AG20443 (cell line): ENCODE measurements at regions not wholly inside any gene's neighbourhood (a gene's known extent, or its start where the extent isn't known, plus 50 kb on each side); places are given as distances from the start of the nearest gene placed in this dataset.

Experiments used
- DNase-seq: peaks from one replicate; pipeline ENCODE4 v3.0.0; 2012; ENCODE audit warnings: low spot score, mixed read lengths

DNA sequence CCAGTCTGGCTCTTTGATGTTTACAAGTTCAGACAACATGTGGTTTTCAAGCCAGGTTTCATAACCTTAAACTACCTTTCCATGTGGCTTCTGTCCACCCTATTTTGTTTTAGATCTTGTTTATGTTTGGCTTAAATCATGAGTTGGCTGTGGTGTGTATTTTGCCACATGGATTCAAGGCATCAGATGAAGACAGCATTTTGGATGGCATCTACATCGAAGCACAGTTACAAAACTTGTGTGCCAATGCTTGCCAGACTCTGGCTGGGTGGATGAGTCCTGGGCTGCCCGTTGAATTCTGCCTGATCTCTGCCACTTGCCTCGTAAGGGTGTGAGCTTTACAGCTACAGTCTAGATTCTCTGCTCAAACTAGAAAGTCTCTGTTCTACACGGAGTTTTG is 335.3 kb downstream of the MYCN start:
- no peak for DNase-seq

DNA sequence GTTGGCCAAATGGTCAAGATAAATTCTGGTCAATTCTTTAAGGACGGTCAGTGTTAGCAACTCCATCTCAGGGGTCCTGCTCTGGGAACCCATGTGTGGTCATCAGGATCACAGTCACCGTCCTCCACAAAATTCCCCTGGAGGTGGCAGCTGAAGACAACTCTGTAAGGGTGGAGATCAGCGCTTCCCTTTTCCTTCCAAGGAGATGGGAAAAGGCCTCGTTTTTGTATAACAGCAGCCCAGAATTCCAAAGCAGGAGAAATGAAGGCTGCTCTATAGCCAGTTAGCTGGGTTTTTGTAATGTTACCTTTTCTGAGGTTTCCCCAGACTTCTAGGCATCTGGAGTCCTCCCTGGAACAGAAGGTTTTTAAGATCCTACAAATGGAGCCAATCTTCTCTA is 334.8 kb downstream of the MYCN start:
- DNase-seq = no peak

DNA sequence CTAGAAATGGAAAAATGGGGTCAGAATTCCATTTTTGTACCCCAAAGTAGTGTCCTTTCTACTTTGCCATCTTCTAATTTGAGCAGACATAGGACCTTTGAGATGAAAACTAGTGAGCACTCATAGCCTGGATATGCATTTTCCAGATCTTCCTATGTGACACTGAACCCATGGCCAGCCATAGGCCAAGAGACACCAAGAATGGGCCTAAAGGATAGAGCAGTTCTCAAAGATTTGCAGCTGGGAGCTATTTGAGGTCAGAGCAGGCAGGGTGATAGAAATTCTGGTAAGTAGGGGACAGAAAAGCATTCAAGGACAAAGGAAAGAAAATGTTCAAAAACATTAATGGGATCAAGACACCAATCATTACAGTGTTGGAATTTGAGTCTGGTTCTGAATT is 332.8 kb downstream of the MYCN start:
- DNase-seq = no peak

DNA sequence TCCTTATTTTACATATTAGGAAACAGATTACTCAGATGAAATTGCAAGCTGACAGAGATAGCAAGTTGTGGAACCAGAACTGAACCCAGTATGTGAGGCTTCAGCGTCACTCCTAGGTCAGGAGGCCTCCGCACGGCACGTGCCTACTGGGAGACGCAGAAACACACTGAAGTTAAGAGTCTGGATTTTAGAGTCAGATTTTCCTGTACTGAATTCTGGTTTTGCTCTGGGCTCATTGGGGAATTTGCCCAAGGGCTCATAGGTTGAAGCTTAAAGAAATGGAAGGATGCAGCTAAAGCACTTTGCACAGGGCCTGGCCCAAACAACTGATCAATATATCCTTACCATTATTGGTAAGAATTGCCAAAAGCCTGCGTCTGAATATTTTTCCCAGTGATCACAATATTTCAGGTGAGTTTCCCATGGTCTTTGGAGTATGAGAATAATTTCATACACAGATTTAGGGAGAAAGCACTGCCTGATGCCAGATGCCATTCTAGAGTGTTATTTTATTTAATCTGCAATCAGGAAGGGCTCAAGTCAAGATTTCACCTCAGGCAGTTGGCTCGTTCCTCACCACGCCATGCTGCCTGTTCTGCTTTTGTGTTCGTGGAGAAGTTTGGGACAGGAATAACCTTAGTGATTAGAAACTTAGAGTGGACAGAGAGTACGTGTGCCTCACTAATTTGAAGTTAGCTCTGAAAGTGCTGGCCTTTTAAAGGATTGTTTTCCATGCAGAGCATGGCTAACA is 331.9 kb downstream of the MYCN start:
- no peak for DNase-seq

DNA sequence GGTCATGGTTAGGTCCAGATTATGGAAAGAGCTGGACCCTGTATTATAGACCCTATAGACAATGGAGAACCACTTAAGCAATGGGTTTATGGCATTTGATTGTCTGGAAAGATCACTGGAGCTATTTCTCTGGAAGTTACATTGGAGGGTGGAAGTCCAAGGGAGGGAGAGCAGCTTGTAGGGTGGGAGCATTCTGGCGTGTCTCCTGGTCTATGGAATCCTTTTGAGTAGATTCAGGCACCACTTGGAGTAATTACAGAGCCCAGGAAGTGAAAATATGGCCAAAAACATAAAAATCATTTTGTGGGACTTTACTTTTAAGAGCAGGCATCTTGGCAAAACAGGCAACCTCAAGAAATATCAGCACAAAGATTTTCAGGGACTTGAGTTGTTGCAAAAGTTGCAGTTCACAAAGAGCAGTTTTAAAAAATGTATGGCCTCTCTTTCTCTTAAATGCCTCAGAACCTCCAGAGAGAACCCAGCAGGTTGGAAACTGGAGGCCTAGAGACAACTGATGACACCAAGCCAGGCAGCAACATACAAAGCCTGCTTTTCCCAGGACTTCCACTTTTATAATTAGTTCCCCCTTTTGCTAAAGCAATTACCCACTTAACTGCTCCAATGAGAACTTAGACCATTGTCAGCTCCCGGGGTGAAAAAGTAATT is 331.0 kb downstream of the MYCN start:
- no peak for DNase-seq

DNA sequence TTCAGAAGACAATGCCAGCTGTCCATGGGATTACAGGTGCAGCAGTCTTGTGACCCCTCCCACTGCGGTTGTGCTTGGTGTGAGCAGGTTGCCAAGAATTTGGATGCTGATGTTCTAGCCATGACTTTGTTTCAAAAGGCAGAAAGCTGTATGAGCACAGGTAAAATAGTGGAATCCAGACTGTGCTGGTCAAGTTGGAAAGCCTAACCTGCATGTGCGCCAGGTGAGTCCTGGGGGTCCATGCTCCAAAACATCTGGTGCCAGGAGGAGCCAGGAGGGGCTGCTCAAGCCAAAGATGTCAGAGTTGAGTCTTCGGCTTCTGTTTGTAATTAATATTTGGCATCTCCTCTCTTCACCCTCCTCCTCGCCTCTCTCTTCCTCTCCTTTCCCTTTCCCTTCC is 330.1 kb downstream of the MYCN start:
- no peak for DNase-seq

DNA sequence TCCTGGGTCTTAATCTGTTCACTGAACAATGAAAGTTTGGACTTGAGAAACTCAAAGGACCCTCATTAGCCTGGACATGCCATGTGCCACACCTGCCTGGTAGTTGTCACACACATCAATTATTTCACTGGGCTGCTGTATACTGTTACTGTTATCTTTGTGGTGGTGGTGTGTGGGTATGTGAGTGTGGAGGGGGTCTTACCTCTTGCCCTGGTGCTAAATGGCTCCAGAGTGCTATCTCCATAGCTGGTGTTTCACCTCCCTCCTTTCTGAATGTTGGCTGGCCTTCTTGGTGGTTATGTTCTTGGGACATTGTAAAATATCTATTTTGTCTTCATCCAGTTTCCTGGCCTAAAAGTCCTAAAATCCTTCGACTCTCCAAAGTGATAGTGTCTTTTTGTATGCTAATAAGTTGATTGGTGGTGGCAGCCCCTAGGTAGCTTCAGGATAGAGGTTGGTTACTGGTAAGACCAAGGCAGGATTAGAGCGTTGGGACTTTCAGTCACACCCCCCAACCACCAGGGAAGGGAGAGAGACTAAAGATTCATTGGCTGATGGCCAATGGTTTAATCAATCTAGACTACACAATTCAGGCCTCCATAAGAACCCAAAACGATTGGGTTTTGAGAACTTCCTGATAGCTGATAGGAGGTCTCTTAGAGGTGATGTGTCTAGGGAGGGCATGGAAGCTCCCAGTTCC is 328.1 kb downstream of the MYCN start:
- no peak for DNase-seq

DNA sequence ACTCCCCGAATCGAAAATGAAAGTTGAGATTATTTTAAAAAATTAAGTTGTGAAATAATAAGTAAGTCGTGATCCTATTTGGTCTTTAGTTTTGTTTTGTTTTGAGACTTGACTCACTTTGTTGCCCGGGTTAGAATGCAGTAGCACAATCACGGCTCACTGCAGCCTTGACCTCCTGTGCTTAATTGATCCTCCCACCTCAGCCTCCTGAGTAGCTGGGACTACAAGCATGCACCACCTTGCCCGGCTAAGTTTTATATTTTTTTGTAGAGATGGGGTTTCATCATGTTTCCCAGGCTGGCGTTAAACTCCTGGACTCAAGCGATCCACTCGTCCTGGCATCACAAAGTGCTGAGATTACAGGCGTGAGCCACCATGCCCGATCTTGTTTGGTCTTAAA is 326.2 kb downstream of the MYCN start:
- no peak for DNase-seq

DNA sequence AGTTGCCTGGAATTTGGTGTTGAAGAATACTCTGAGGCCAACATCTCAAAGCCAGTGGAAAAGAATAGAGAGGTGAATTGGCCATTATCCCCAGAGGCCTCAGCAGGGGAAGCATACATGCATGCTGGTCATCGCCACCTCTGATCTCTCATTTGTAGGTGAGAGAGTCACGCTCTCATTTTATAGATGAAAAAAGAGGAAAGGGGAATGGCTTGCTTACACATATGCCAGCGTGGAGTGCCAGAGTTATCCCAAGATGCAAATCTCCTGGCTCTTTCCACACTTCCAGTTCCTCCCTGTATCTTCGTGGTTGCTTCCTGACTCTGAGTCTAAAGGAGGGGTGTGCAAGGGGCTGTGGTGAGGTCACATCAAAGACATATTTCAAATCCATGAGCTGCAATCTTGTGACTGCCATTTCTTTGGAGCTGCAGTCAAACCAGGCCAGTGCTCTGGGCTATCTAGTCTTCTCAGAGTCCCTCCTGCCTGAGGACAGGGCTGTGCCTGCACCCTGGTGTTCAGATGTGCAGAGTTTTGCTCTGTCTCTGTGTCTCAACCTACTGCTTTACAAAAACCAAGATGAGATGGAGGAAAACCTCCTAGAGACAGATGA is 324.7 kb downstream of the MYCN start:
- no peak for DNase-seq

DNA sequence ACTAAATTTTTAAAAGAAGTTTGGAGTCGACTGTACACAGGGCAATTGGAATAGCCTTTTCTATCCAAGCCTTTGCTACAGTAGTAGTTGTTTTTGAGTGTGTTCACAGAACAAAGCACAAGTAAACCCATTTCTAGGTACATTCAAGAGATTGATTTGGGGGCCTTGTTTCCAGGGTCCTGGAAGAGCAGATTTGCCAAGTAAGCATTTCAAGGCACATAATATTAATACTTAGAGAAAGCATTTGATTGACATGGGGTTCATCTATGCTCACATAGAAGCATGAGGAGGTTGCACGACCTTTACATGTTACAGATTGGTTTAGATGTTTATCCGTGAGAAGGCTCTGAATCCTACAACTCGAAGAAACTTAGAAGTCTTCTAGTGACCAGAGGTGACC is 324.1 kb downstream of the MYCN start:
- DNase-seq = no peak

DNA sequence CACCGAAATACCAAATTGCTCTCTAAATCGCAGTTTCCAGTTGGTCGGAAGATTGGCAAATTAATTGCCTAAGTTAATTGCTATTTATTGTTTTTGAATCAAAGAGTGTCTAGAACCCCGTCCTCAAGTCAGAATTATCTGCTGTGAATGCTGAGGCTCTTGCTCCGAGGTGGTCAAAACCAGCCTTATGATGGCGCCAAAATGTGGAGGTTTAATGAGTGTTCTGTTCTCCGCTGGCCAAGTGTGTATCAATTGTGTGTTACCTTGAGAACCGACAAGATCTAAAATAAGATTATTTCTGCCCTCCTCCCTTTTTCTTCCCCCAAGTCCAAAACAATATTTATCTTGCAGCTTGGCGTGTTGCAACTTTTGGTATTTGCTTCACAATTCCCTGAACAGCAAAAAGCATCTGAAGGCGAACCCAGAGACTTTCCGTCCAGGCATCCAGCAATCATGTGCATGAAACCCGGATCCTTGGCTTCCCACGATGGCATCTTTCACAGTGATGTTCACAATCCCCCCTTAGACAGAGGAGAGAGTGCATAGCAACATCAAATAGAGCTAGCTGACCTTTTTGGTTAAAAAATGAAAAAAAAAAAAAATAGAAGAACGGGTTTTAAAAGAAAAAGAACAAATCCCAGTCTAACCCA is 323.0 kb downstream of the MYCN start:
- DNase-seq = no peak

DNA sequence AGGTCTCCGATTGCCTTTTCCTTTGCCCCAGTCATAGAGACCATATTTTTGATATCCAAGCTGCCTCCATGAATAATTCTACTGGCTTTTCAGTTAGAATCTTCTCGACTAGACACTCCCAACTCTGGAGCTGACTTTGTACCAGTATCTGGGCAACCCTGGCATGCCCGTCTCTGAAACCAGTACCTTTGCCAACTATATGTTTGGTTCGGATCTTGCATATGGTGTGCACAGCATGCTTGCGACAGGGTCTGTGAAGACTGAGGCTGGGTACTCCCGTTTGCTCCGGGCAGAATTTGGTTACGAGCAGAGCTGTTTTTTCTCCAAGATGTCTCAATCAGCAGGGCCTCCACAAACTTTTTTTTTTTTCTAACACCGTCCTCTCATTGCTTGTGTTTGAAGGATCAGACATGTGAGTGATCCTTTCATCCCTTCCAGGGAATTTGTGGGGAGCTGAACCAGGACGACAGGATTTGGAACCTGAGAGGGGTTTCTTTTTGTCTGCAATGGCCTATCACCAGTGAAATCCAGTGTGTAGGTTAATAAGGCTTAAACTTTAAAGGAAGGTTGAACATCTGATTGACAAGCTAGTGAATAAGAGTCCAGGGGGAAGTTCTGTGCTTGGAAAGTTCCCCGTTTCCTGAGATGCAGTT is 322.3 kb downstream of the MYCN start:
- no peak for DNase-seq

DNA sequence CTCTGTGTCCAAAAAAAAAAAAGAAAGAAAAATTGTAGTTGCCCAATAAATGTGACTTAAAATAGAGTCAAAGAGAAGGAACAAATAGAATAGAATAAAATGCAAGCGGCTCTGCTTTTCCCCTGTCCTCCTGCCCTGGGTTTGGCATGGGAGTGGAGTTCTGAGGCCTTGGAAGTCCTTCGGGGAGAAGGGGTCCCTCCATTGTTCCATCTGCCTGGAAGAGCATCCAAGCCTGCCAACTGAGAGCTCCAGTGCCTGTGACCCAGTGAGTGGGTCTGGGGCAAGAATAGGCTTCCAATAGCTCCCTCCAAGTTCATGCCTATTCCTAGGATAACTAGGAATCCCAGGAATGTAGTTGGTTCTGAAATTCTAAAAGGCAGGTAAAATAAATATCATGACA is 321.4 kb downstream of the MYCN start:
- no peak for DNase-seq

DNA sequence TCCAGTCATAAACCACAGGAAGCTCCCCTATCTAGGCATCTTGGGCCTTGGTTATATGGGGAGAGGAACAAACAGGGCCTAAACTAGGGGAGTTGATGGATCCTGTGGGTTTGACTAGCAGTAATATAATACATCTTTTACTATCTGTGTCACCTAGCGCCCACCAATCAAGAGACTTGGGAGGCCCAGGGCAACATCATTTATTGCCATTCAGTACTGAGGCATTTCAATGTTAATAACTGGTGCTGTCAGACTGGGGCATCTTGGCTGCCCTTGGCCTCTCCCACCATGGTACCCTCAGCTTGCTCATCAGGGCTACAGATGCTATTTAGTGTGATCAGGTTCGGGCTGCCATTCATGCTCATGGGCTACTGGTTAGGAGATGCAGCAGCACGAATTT is 320.7 kb downstream of the MYCN start:
- DNase-seq = no peak

DNA sequence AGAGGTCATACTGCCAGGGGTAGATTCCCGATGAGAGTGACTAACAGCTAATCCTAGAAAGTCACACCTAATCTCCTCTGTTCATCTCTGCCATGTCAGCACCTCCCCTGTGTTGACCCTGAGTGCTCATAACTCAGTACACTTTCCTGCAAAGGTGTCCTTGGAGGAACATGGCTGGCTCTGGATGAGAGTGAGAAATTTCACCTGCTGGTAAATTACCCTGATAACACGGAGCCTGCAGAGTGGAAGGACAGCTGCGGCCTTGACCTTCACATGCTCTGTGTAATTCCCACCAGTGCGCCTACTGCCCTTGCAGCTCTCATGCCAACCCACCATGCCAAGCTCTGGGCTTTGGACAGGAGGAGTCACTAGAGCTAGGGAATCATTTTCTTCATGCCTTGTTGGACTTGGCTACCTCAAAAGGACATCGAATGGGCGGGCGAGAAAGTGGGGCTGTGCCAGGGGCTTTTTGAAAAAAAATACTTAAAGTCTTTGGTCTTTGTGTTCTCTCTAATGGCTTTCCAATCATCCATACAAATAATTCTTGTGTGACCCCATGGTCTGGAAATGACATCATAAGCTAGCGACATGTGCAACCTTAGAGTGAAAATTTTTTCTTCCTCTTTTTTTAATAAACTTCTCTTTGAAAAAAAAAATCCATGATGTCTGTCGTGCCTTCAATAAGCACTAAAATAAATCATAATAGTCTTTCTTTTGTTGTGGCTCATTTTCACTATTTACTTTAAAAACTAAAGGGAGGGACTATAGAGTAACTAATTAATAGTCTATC is 319.9 kb downstream of the MYCN start:
- DNase-seq = no peak

DNA sequence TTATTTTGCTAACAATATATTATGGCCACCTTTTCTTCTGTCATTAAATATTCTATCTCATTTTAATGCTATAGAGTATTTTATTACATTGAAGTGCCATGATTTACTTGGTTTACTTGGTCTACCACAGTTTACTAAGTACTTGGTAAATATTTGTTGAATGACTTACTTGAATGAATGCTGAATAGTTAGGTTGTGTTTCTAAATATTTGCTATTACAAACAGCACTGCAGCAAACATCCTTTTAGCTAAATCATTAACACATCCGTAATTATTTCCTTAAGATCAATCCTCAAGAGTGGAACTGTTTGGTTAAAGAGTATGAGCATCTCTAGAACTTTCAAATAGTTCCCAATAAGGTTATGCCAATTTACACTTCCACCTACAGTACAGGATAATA is 318.7 kb downstream of the MYCN start:
- DNase-seq = no peak

DNA sequence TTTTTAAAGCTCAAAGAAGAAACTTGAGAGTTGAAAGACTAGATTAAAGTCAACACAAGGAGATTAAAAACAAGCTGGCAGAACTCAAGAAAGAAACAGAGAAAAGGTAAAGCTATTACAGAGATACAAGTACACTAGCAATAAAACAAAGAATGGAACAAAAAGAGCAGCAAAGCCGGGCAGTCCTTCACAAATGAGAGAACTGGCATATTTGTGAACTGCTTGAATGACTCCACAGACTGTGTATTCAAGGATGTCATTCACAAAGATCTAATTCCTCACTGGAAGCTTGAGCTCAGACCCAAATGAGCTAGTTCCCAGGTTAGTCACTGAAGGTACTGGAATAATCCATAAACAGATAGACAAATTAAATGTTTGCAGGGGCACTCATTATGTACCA is 318.0 kb downstream of the MYCN start:
- no peak for DNase-seq

DNA sequence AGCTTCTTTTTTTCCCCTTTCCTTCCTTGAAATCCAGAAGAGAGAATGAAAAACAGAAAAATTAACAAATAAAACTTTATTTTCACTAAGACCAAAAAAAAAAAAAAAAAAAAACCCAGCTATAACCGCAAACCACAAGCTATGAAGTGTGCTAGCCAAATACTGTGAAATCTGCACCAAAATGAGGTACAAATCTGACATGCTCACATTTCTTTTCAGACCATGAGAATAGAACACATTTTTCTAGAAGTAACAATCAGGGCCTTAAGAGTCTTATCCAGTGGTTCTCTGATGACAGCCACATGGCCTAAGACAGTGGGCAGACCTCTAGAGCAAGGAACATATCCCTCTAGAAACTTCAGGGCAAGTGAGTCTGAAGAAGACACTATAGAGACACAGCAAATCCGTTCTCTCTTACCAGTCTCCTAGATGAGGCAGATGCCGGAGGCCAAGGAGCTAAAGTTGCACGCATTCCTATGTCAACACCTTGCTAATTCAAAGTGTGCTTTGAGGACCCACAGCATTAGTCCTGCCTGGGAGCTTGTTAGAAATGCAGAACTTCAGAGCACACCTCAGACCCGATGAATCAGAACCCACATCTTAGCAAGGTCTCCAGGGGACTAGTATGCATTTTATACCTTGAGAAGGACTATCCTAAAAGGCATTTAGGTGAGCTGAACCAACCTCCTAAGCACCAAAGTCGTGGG is 317.1 kb downstream of the MYCN start:
- DNase-seq = no peak

DNA sequence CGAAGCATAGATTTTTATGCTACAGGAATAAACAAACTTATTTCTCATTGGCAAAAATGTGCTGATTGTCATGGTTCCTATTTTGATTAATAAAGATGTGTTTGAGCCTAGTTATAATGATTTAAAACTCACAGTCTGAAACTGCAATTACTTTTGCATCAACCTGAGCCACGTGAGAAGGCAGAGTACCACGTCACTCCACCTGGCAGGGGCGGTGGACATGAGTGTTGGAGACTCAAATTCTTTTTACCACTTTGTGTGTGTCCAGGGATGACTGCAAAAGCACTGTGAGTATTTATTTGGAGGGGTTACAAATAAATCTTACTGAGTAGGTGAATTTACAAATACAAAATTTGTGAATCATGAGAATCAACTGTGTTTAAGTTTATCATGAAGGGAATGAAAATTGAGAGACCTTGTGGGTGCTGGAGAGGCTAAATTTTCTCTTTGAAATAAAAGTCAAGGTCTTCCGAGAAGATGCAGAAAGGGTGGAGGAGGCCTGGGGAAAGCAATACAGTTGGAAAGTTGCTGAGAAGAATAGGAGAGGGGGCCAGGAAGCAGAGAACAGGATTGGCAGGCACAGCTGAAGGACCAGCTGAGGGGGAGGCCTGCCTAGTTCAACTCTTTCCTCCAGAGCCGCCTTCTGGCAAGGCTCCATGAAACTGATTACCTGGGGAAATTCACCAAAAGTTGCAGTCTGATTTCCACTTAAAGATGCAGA is 316.4 kb downstream of the MYCN start:
- DNase-seq = no peak

DNA sequence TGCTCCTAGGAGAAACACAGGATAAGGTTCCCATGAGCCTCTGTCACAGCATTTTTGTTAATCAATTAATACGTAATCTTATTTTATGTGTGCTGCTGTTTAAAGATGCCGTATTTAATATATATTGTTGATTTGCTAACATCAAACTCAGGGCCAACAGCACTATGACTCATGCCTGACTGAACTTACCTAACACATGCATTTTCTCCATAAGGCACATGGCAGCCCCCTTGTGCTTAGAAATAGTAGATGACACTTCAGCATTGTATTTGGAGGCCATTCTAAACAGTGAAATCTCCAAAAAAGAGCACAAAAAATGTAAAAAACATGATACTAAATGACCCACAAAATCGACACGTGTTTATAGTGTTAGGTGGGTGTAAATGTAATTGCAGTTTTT is 314.8 kb downstream of the MYCN start:
- no peak for DNase-seq
